HG03378 (cell line): ENCODE measurements at regions not wholly inside any gene's neighbourhood (a gene's known extent, or its start where the extent isn't known, plus 50 kb on each side); places are given as distances from the start of the nearest gene placed in this dataset.

ENCODE experiments used
- ATAC-seq: cut with Tn5 transposase; IDR thresholded peaks from one replicate; pipeline ENCODE4 v1.9.1; 2021; ENCODE audit warnings: mild to moderate bottlenecking, moderate library complexity; ENCODE audit not compliant: unreplicated experiment

- no peak for ATAC-seq
Measured at GRCh38 chr14:97604731-97605130, 807.5 kb downstream of the VRK1 start.

DNA sequence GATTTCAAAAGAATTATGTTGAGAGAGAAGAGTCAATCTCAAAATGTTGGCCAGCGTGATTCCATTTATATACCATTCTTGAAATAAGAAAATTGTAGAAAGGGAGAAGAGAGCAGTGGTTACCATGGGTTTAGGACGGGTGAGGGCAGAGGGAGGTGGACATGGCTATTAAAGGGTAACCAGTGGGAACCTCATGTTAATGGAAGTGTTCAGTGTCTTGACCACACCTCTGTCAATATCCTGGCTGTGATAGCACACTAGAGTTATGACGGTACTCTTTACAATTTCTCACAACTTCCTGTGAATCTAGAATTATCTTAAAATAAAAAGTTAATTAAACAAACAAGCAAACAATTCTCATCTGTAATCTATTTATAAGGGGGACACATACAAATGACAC, 821.2 kb downstream of the VRK1 start:
- ATAC-seq, result no peak

GRCh38 chr14:97618917-97619690, 821.9 kb downstream of the VRK1 start:
- ATAC-seq, result no peak

GRCh38 chr14:97620066-97620465, 822.9 kb downstream of the VRK1 start:
- no peak for ATAC-seq

- ATAC-seq, result no peak
Measured at GRCh38 chr14:97624985-97625384, 827.8 kb downstream of the VRK1 start.

GRCh38 chr14:97625477-97625876, 828.3 kb downstream of the VRK1 start:
- ATAC-seq, result no peak

DNA sequence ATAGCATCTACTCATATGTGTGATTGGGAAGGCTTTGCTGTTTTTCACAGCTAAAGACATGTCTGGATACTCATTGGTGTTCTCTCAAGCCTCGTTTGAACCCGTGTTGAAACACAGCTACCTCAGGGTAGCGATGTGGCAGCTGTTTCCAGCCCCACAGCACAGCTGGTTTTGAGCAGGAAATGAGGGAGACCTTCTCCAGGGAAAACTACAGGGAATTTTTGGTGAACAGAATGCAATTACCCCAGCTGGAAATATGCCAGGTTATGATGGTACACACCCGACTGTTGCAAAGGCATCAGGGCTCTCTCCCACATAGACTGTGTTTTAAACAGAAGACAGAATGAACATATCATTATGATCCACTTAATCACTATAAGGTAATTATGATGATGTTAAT, 828.9 kb downstream of the VRK1 start:
- no peak for ATAC-seq

DNA sequence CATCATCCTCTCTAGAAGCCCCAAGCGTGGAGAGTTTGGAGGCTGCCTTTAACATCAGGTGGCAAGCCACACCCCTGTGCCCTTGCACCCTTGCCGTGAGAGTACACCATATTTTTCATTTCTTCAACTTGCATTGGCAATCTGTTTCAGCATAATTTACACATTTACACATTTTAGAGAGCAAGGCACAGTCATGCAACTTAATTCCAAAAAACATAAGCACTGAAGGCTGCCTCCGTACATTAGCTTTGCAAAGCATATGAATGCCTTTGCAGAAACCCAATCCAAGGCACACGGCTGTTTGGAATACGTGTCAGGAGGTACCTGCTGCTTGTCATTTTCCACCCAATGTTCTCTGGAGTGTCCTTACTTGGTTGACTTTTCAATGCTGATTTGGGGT, 833.1 kb downstream of the VRK1 start:
- ATAC-seq, result no peak

DNA sequence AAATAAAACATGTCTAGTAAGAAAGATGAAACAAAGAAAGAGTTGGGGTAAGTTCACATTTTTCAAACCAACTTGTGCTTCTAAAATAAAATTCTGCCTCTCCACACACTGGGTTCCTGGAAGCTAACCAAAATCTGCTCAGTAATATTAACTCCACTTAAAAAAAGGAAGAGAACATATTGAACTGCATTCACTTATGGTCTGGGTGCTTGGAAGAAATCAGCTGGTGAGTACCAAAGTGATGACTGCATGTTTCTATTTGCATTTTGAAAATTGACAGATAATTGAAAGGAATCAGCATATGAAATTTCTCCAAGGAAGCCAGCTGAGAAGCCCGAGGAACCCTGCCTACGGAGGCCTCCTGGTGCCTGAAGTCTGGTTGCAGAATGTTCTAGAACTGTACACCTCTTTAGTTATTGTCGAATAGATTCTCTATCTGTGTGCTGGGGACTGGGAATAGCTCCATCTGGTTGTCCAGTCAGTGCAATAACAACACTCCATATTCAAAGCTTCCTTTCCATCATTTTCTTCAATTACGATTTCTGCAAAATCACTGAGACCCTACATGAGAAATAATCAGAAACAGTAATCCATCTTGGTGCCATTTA, 836.1 kb downstream of the VRK1 start:
- ATAC-seq, result no peak

DNA sequence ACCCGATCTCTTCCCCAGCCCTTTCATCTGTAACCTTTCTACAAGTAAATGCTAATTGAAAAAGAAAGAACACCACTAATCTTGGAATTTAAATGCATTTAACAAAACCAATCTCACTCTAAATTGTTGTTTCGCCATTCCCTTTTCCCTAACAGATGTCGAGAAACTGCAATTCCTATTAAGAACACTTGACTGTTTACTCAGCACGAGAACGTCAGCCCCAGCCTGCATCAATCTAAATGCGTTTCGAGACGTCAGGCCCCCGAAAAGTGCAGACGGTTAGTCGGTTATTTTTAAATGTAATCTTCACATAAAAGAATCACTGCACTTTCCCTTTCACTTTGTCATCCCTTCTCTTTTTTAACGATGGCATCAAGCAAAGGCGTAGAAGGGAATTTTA, 837.6 kb downstream of the VRK1 start:
- no peak for ATAC-seq

- no peak for ATAC-seq
Measured at GRCh38 chr14:97638864-97639263, 841.7 kb downstream of the VRK1 start.

- no peak for ATAC-seq
Measured at GRCh38 chr14:97640031-97640430, 842.8 kb downstream of the VRK1 start.

DNA sequence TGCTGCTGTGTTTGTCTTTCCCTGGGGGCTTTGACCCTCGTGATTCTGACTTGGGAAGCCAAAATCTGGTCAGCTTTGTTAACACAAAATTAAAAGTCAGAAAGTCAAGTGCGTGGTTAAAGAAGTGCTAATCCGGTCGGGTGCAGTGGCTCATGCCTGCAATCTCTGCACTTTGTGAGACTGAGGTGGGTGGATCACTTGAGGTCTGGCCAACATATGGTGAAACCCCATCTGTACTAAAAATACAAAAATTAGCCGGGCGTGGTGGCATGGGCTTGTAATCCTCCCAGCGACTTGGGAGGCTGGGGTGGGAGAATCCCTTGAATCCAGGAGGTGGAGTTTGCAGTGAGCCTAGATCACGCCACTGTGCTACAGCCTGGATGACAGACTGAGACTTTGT, 844.6 kb downstream of the VRK1 start:
- no peak for ATAC-seq

DNA sequence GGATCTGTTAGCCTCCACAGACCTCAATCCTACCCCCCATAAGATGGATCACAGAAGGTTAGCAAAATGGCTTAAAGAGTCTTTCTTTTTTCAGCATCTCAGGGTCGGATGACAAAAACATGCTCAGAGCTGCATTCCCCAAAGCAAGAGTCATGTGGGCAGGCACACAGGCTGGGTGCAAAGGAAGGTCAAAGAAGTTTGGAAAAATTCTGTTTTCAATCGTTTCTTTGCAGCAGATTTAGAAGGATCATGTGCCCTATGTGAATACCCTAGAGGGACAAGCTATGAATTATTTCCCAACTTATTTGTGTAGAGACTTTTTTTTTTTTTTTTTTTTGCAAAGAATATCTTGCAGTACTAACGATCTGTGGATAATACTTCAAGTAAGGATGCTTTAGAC, 845.4 kb downstream of the VRK1 start:
- no peak for ATAC-seq

DNA sequence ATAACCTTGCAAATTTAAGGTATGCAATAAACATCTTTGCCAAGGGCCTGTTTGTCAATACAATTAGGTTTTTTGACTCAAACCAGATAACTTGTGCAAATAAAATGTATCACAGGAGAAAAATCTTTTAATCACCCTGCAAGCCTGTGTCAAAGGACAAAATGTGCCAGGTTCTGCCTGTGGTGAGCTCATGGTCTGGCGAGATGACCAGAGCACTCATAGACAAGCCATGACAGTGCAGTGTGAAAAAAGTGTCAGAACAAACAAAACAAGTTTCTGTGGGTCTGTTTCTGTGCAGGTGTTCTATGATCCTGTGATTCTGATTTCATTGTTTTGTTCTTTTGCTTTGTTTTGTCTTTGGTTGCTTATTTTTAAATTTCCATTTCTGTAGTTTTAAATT, 847.2 kb downstream of the VRK1 start:
- no peak for ATAC-seq

DNA sequence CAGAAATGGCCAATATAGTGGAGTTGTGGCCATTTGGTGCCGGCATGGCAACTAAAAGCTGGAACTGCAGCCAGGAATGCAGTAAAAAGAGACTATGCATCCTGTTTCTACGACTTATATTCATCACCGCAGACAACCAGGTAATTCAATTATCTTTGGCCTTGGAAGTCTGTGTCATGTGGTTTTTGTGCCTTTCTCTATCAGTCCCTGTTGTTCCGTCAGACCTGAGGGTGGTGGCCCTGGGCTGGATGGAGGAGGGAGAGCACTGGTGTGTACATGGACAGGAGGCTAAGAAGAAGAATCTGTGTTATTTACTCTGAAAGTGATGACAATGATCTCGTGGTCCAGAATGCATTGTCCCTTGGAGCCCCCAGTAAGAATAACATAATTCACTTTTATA, 852.6 kb downstream of the VRK1 start:
- no peak for ATAC-seq

GRCh38 chr14:97655169-97655948, 858.2 kb downstream of the VRK1 start:
- no peak for ATAC-seq

- ATAC-seq, result no peak
Measured at GRCh38 chr14:97657609-97658008, 860.4 kb downstream of the VRK1 start.

GRCh38 chr14:97687944-97688630, 890.9 kb downstream of the VRK1 start:
- no peak for ATAC-seq

- no peak for ATAC-seq
Measured at GRCh38 chr14:97688631-97689336, 891.6 kb downstream of the VRK1 start.

GRCh38 chr14:97692084-97692483, 894.9 kb downstream of the VRK1 start:
- no peak for ATAC-seq
